Amniotic epithelial cell (primary cell): ENCODE measurements at regions not wholly inside any gene's neighbourhood (a gene's known extent, or its start where the extent isn't known, plus 50 kb on each side); places are given as distances from the start of the nearest gene placed in this dataset.
A peak's percentile ranks its signal among the peaks of the same experiment; 100 is the strongest.
"Not testable (repeated sequence)": the region's sequence is repeated elsewhere in the genome, so short reads cannot be mapped to it uniquely, and the experiment has no call there.

Experiments
- DNase-seq: peaks from one replicate; pipeline ENCODE4 v3.0.0-alpha.2; 2010; ENCODE audit warnings: low read depth

DNA sequence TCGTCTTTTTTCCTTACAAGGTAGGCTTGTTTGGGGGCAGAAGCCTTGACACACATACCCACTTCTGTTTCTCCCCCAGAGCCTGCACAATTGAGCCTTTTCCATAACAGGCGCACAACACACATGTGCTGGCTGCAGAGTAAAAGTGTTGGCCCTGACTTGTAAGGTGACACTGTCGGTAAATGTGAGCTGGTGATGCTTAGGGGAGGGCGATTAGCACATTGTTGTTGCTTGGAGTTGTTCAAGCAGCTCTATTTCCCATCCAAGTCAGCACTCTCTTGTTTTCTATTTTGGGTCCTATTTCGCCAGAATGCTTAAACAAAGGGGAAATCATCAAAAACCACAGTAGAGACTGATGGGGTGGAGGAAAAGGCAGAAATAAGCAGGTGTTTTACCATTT lies 51.9 kb upstream of the PTPRJ start:
- no peak for DNase-seq

DNA sequence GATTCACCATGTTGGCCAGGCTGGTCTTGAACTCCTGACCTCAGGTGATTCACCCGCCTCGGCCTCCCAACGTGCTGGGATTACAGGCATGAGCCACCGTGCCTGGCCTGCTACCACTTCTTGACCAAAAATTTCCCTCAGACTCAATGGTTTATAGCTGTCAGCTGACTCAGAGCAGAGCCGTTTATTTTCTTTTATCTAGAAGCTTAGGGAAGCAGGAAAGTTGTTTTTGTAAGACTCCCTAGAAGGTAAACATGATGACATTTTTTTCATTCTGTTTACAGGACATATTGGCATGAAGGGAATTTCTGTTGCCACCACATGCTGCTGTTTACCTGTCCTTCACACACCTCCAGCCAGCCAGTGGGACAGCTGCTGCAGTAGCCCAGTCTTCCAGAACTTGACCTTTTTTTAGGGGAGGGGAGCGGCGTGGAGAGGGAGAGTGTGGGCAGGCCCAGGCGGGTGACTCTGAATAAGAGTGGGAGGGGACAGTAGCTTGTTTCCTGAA lies 56.1 kb upstream of the PTPRJ start:
- peak; percentile 94 for DNase-seq

DNA sequence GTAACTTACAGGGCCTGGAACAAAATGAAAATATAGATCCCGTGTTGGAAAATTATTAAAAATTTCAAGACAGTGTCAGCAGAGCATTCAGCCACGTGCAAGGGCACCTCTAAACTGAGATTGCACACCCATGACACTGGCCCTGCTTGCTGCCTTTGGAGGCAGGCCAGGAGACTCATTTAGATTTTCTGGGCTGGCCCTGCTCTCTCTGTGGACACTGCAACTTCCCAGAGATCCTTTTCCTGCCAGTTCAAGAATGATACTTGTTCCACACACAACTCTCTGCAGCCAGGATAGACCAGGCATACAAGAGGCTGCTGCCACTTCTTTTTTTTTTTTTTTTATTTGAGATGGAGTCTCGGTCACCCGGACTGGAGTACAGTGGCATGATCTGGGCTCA lies 56.7 kb upstream of the PTPRJ start:
- DNase-seq, result no peak

DNA sequence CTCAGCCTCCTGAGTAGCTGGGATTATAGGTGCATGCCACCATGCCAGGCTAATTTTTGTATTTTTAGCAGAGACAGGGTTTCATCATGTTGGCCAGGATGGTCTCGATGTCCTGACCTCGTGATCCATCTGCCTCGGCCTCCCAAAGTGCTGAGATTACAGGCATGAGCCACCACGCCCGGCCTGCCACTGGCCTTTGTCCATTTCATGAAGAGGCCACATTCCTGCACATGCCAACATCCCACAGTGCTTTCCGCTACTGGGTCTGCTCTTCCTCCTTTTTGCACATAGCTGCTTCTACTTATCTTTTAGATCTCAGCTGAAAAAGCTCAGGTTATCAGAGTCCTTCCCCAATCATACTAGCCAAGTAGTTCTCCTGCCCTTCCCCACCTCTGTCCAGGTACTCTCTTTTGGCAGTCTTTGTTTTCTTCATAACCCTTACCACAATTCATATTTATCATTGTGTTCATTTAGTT lies 59.2 kb upstream of the PTPRJ start:
- DNase-seq, result not testable (repeated sequence)

DNA sequence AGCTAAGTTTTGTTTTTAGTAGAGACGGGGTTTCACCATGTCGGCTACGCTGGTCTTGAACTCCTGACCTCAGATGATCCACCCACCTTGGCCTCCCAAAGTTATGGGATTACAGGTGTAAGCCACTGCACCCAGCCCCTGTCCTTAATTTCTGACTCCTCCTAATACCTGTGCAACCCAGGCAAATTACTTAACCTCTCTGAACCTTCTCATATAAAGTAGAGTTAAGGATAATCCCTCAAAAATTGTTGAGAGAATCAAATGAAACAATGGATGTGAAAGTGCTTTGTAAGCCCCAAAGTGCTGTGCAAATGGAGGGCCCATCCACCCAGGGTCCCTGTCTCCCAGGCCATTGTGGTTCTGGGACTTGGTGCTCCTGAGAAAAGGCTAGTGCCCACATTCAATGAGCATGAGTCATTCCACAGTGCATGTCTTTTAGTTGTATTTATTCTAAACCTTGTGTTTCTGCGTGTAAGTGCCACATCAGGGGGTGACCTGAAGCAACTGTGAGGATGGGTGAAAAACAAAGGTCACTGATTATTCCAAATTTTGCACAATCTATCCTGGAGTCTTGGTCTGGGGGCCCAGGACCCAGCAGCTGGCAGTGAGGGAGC lies 61.4 kb upstream of the PTPRJ start:
- DNase-seq, result peak; percentile 39

DNA sequence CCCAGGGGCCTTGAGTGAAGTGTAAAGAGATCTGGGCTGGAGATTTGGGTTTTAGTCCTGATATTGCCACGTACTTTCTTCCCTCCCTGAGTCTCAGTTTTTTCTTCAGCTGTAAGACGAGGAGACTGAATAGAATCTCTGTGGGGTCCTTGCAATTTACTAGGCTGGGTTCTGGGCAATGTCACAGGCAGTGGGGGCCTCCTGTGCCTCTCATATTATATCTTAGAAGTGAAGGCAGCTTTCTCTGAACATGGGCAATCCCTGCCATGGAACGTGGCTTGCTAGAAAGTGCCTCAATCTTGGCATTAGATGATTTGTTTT lies 62.0 kb upstream of the PTPRJ start:
- DNase-seq, result no peak

DNA sequence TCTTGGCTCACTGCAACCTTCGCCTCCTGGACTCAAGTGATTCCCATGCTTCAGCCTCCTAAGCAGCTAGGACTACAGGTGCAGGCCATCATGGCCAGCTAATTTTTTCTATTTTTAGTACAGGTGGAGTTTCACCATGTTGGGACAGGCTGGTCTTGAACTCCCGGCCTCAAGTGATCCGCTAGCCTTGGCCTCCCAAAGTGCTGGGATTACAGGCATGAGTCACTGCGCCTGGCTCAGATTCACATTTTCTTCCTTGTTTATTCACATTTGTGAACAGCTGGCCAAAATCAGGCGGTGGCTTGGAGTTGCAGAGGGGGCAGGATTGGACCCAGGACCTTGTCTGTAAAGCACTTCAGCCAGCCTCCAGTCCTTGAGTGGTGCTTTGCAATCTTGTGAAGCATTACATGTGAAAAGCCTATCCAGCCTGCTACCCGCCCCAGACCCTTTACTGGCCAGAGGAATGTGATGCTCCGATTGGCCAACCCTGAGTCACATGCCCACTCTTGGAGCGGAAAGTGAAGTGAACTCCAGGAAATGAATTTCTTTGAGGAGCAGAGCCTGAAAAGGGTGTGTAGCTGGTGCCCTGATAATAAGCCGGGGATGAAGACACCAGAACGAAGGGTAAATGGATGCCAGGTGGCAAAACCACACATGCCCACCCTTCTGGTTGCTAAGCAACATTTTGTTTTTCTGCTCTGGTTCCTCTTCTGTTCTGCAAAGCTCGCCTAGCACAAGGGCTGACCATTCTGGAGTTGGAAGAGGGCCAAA lies 62.6 kb upstream of the PTPRJ start:
- peak; percentile 100 for DNase-seq

DNA sequence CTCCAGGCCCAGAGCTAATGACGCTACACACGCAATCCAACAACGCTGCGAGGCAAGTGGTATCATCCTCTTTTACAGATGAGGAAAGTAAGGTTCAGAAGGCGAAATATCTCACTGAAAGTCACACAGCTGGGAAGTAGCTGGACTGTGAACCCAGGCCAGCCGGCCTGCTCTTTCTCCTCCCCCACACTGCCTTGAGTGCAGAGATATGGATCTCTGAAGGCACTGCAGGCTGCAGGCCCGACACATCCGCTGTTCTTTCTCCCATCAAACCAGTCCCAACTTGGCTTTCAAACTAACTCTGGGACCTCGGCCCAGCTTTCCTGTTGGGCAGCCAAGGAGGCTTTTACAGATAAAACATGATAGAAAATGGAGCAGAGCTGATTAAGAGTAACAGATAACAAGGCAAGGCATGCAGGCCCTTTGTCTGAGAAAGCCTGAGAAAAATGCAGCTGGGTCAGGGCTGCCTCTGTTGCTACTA lies 64.0 kb upstream of the PTPRJ start:
- DNase-seq, result peak; percentile 92

DNA sequence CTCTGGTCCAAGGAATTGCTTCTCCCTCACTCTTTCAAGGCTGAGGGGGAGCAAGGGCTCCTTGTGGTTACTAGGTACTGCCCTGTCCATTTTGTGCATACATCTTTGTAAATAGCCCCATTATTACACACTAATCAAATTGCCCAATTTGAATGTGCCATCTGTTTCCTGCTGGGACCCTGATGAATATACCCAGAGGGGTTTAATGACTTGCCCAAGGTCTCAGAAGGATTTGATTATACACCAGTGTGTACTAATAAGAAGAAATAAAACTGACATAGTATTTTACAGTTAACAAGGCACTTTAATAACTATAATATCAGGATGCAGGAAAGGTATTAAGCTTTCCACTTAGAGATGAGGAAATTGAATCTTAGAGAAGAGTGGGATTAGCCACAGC lies 64.6 kb upstream of the PTPRJ start:
- DNase-seq, result no peak

DNA sequence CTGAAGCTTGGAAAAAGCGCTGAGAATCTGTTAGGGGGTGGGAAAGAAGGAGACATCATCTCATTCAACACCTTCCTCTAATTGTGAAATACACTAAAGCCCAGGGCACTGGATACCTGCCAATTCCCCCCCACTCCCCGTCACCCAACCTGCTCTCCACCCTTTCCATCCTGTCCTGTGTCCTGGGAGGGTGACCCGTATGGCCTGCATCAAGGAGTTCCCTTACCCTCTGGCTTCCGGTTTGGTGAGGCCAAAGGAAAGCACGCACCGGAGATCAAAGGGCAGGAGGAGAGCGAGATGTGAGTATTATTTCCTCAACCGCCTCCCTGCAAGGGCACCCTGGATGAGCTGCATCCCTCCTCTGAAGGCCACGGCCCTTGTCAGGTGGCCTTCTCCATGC lies 65.0 kb upstream of the PTPRJ start:
- no peak for DNase-seq

DNA sequence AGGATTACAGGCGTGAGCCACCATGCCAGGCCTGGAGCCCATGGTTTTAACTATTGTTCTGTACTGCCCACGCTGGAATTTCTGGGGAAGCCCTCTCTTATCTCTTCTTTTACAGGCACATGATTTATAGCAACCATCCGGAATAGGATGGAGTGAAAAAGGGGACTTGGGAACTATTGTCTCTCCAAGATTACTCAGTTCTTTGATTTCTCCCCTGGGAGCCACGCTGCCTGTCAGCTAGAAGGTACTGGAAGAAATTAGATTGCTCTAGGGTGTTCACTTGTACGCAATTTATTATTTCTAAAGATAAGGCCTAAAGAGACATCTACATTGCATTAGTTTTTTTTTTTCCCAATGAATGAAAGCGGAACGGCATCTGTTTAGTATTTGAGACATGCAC lies 65.6 kb upstream of the PTPRJ start:
- DNase-seq, result peak; percentile 57

DNA sequence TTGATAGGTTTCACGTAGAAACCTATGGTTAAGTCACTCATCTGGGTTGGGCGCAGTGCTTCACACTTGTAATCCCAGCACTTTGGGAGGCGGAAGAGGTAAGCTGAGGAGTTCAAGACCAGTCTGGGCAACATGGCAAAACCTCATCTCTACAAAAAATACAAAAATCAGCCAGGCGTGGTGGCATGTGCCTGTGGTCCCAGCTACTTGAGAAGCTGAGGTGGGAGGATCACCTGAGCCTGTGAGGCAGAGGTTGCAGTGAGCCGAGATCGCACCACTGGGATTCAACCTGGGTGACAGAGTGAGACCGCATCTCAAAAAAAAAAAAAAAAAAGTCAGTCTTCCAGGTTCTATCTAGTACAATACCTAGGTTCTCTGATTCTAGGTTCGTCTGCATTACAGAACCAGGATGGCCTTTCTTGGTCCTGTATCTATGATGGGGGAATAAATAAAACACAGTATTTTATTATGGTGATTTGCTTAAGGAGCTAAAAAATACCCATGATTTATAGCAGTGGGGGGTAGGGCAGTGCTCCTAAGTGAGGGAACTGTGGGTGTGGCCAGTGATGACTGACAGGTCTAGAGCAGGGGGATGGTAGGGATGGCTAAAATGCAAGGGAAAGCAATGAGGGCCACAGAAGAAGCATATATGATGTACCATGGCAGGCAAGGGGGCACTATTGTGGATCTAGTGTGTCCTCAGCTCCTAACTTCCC lies 65.5 kb upstream of the NUP160 start:
- no peak for DNase-seq

DNA sequence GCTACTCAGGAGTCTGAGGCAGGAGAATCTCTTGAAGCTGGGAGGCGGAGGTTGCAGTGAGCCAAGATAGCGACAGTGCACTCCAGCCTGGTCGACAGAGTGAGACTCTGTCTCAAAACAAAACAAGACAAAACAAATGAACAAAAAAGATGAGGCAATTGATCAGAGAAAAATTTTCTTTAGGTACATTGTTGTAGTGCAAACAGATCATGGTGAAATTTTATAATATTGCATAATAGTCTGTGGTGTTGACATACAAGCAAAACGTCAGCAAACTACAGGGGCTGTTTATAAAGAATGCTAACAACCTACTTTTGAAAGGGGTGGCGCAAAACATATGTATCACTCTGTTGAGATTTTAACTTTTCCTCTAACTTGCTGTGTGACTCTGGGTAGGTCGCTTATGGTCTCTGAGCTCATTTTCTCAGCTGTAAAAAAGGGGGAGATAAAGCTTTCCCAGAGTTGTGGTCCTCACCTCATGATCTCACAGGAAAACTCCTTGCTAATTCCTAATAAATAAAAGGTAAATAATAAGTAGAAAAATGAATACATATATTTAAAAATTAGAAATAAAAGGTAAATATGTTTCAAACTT lies 64.8 kb upstream of the NUP160 start:
- DNase-seq, result peak; percentile 80

DNA sequence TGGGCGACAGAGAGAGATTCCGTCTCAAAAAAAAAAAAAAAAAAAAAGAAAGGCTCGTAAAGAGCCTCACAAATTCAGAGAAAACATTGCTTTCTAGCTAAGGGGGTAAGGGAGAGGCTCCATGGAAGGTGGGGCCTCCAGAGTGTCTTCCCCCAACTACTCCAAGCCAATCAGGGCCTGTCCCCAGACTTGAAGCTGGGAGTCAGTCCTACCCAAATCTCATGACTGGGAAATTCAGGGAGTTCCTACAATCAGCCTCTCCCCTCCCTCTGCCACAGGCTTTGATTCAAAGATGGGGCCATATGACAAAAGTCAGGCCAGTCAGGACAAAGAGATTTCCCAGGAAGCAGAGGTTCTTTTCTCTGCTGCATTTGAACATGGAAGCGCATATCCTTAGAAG lies 63.0 kb upstream of the NUP160 start:
- DNase-seq, result no peak

DNA sequence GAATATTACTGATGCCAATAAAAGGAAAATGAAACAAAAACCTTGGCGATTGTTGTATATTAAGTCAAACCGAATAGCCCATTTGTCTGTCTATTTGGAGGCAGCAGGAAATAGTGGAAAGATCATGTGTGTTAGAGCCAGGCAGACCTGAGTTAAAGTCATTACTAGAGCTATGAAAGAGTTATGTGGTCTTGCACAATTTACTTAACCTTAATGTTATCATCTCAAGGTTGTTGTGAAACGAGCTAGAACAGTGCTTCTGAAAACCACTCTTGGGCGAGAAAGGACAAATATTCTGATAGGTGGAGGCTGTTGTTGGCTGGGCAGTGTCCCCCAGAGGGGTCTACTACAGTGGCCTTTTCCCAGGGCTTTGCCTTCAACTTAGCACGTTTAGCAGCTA lies 60.0 kb upstream of the NUP160 start:
- DNase-seq, result peak; percentile 95

DNA sequence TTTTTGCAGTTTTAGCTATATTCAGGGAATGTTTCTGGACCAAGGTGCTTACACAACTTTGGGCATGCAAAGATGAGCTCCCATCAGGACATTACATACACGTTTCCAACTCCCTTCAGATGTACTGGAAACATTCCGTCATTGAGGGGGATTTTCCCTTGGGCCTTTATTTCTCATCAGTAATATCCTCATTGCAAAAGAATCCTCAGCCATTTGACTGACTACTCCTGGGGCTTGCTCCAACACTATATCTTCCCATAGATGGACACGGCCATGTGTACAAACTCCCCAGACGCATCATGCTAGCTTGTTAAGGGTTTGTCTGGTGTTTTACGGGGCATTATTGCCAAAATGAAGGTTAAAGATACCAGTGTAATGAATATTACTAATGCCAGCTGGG lies 59.3 kb upstream of the NUP160 start:
- DNase-seq, result peak; percentile 94

DNA sequence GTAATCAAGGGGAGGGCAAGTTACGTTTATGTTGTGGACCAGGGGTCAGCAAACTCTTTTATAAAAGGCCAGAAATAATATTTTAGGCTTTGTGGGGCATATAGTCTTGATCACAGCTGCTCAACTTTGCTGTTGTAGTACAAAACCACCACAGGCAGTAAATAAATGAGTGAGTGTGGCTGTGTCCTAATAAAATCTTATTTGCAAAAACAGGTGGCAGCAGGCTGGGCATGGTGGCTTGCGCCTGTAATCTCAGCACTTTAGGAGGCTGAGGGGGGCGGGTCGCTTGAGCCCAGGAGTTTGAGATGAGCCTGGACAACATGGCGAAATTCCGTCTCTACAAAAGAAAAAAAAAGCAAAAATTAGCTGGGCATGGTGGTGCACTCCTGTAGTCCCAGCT lies 57.9 kb upstream of the NUP160 start:
- no peak for DNase-seq

DNA sequence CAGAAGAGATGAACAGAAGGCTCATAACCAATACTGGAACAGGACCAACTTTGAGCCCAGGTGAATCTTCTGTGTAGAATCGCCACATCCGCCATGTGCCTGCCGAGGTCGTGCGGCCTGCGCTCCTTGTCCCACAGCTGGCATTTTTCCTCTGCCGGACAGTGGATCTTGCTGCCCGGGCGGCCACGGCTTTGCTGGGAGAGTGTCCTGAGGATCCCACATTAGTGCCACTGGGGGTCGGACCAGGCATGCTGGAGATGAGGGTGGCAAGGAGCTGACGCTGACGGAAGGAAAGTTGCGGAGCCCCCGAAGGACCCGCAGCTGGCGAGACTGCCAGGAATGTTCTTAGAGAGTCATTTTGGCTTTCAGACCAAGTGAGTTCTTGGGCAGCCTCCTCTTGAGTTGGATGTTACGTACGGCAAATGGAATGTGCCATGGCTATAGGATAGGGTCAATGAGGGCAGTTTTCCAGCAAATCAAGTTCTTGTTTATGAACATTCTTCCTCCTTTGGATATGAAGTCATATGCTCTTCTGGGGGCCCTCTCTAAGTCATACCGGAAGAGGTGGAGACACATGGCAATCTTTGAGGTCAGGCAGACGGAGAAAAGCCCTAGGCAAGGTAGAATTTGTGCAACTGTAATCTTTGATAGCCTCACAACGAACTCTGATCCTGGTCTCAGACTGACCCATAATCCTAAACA lies 57.4 kb upstream of the NUP160 start:
- peak; percentile 89 for DNase-seq

DNA sequence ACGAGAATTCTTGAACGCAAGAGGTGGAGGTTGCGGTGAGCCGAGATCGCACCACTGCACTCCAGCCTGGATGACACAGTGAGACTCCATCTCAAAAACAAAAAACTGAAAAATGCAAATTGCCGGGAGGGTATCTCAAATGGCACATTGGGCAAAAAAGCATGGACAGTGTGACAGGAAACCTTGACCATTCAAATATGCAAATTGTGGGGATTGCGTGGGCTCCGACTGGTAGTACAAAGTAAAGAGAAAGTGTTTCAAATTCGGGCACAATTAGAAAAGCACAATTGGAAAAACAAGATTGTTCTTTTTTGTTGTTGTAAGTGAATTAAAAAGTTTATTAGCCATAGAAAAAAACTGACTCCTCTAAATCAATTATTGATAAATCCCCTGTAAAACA lies 56.7 kb upstream of the NUP160 start:
- DNase-seq, result no peak

DNA sequence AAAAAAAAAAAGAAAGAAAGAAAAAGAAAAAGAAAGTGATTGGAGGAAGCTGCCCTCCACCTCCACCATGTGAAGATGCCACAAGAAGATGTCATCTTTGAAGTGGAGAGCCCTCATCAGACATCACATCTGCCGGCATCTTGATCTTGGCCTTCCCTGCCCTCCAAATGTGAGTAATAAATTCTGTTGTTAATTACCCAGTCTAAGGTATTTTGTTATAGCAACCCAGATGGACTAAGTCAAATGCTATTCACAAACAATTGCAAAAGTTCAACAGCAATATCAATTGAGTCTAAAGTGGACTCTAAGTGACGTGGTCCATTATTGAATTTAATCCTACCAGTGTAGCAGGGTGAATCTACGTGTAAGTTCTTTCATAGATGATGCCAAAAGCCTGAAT lies 55.9 kb upstream of the NUP160 start:
- DNase-seq, result no peak

DNA sequence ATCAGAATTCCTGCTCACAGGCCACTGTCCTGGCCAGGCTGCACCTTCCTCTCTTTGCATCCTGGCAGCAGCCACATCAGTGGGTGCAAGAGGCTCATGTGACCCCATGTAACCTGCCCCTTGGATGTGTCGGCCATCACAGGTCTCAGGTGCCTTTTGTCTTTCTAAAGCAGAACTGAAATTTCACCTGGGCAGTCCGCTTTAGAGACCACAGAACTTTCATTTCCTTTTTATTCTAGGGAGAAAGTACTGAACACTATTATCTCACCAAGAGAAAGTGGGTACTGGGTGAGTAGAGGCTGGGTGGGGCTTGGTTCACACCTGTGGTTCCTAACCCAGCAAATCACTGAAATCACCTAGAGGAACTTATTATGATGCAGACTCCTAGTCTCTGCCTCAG lies 51.7 kb upstream of the NUP160 start:
- no peak for DNase-seq
